ENCODE measurements at regions not wholly inside any gene's neighbourhood (a gene's known extent, or its start where the extent isn't known, plus 50 kb on each side); places are given as distances from the start of the nearest gene placed in this dataset.

- DNase-seq (ENCODE audit: low read depth) = no peak
Observed at GRCh38 chr3:194279701-194280360, 71.3 kb downstream of the CPN2 start.

- DNase-seq (ENCODE audit: low read depth) = no peak
Observed at GRCh38 chr3:194280777-194281176, 70.4 kb downstream of the CPN2 start.

- DNase-seq (ENCODE audit: low read depth) = no peak
Observed at GRCh38 chr3:194281306-194281705, 69.8 kb downstream of the CPN2 start.

- no peak for DNase-seq (ENCODE audit: low read depth)
Observed at GRCh38 chr3:194281766-194282165, 69.4 kb downstream of the CPN2 start.

- DNase-seq (ENCODE audit: low read depth) = no peak
Observed at GRCh38 chr3:194282436-194283122, 68.5 kb downstream of the CPN2 start.

- no peak for DNase-seq (ENCODE audit: low read depth)
Observed at GRCh38 chr3:194283221-194284006, 67.7 kb downstream of the CPN2 start.

GRCh38 chr3:194284351-194284750, 66.8 kb downstream of the CPN2 start:
- DNase-seq (ENCODE audit: low read depth) = no peak

GRCh38 chr3:194285024-194285849, 65.9 kb downstream of the CPN2 start:
- DNase-seq (ENCODE audit: low read depth) = peak; percentile 33

- DNase-seq (ENCODE audit: low read depth) = no peak
Observed at GRCh38 chr3:194285850-194286197, 65.3 kb downstream of the CPN2 start.

GRCh38 chr3:194286375-194287146, 64.6 kb downstream of the CPN2 start:
- no peak for DNase-seq (ENCODE audit: low read depth)

GRCh38 chr3:194287374-194287773, 63.8 kb downstream of the CPN2 start:
- DNase-seq (ENCODE audit: low read depth) = no peak

GRCh38 chr3:194287977-194288706, 63.0 kb downstream of the CPN2 start:
- DNase-seq (ENCODE audit: low read depth) = no peak
